Glomerular visceral epithelial cell (primary cell): ENCODE measurements at regions not wholly inside any gene's neighbourhood (a gene's known extent, or its start where the extent isn't known, plus 50 kb on each side); places are given as distances from the start of the nearest gene placed in this dataset.
A peak's percentile ranks its signal among the peaks of the same experiment; 100 is the strongest.
"Not testable (repeated sequence)": the region's sequence is repeated elsewhere in the genome, so short reads cannot be mapped to it uniquely, and the experiment has no call there.

Experiments
- DNase-seq: peaks from one replicate; pipeline ENCODE4 v3.0.0-alpha.2; 2016; ENCODE audit errors: extremely low spot score

- DNase-seq: peak; percentile 21
Observed at GRCh38 chr14:52124791-52125684, 56.2 kb upstream of the NID2 start.

- not testable (repeated sequence) for DNase-seq
Observed at GRCh38 chr14:52122163-52122562, 53.3 kb upstream of the NID2 start.

- DNase-seq: no peak
Observed at GRCh38 chr14:52121441-52121840, 52.6 kb upstream of the NID2 start.

GRCh38 chr14:52119030-52119429 lies 50.2 kb upstream of the NID2 start:
- no peak for DNase-seq
